GM12874 (cell line): ENCODE measurements at regions not wholly inside any gene's neighbourhood (a gene's known extent, or its start where the extent isn't known, plus 50 kb on each side); places are given as distances from the start of the nearest gene placed in this dataset.

Experiments used
- TF ChIP-seq, protein P1 (sequence below): IDR thresholded peaks from 2 replicates; pipeline ENCODE4 v1.5.1; 2011; ENCODE audit warnings: low read depth, mild to moderate bottlenecking, control low read depth, low read length, moderate library complexity; ENCODE audit not compliant: insufficient read depth

DNA sequence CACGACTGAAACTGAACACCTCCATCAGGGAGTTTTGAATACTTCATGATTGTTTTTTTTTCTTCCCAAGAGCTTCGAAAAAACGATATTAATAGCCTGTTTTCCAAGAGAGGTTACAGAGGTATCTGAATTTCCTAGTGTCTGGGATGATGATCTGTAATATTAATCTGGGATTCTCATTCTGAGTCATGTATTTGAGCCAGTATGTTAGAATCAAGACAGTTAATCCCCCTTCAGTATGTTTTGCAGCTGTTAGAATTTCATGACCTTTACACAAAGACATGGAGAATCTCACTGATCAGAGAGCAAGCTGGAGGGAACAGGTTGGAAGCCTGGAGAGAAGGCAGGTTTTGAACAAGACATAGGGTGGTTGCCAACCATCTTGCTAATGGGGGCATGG lies 234.5 kb upstream of the GAP43 start:
- TF ChIP-seq, protein P1, sequence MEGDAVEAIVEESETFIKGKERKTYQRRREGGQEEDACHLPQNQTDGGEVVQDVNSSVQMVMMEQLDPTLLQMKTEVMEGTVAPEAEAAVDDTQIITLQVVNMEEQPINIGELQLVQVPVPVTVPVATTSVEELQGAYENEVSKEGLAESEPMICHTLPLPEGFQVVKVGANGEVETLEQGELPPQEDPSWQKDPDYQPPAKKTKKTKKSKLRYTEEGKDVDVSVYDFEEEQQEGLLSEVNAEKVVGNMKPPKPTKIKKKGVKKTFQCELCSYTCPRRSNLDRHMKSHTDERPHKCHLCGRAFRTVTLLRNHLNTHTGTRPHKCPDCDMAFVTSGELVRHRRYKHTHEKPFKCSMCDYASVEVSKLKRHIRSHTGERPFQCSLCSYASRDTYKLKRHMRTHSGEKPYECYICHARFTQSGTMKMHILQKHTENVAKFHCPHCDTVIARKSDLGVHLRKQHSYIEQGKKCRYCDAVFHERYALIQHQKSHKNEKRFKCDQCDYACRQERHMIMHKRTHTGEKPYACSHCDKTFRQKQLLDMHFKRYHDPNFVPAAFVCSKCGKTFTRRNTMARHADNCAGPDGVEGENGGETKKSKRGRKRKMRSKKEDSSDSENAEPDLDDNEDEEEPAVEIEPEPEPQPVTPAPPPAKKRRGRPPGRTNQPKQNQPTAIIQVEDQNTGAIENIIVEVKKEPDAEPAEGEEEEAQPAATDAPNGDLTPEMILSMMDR = no peak

DNA sequence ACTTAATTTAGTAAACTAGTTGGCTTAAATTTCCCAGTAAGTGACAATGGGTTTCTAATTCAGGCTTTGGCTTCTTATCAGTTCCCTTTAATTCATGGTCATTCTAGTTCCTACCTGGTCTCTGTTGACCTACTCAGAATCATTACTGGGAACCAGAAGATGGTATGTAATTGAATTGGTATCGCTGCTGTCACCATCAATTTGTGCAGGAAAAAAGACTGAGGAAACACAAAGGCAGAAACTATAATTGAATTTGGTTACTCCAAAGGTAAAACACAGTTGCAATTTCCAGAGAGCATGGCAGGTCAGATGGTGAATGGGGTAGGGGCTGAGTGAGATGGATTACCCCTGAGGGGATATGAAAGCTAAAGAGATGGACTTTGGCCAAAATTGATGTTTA lies 226.5 kb upstream of the GAP43 start:
- TF ChIP-seq, protein P1 = no peak

DNA sequence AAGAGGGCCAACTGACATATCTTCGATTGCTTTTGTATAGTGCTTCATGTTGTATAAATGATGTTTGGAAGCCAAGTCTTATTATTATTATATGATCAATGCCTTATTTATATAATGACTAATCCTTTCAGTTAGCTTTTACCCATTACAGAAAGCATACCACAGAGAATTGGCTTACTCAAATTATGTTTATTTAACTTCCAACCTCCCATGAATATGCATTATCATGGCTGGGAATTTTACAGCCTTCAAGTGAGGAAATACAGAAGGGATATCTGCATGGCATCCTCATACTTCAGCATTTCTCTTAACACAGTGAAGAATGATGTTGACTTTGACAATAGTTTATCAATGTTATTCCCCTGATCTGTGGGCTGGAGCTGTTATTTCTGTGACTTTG lies 225.9 kb upstream of the GAP43 start:
- TF ChIP-seq, protein P1 = no peak

DNA sequence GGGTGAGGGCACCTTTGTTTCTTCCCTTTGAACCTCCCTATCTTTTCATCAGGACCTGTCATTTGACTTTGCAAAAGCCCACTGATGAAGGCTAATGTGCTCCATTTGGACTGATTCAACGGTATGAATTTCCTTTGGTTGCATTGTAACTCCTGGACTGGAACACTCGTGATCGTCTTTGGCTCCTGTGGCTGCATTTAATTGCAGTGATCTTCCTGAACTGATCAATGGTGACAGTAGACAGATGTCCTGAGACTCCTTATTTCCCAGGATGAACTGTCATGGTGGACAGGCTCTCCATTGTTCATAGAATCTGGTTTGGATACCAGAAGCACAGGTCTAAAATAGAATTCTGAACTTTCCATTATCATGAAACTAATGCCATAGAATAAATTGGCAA lies 224.8 kb upstream of the GAP43 start:
- TF ChIP-seq, protein P1 = no peak

DNA sequence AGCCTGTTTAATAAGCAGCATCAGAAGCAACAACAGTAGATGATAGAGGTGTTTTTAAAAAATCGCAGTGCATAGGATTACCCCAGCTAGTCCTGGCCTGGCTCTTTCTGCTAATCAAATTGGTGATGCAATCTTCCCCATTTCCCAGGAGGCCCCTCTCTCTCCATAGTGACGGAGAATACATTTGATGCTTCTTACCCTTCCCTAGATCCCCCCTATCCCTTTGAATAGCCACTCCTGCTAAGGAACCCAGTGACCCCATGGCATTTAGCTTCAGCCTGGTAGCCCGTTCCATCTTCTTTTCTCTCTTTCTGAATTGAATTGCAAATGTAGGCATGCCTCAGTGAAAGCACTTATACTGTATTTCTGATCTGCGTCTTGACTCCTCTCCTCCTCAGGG lies 223.6 kb upstream of the GAP43 start:
- TF ChIP-seq, protein P1 = no peak

DNA sequence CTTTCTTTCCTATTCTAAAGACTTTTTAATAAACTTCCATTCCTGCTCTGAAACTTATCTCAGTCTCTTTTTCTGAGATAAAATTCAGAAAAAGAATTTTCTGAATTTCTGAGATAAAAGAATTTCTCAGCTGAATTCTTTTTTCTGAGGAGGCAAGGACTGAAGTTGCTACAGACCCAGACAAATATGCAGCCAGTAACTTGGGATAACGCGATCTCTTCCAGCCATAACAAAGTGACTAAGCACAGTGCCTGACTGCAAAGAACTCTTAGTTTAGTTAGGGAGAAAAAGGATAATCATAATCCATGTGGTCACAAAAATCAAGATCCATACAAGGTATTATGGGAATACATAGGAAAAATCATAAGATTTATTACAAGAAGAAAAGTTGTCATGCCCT lies 222.0 kb upstream of the GAP43 start:
- TF ChIP-seq, protein P1 = no peak

DNA sequence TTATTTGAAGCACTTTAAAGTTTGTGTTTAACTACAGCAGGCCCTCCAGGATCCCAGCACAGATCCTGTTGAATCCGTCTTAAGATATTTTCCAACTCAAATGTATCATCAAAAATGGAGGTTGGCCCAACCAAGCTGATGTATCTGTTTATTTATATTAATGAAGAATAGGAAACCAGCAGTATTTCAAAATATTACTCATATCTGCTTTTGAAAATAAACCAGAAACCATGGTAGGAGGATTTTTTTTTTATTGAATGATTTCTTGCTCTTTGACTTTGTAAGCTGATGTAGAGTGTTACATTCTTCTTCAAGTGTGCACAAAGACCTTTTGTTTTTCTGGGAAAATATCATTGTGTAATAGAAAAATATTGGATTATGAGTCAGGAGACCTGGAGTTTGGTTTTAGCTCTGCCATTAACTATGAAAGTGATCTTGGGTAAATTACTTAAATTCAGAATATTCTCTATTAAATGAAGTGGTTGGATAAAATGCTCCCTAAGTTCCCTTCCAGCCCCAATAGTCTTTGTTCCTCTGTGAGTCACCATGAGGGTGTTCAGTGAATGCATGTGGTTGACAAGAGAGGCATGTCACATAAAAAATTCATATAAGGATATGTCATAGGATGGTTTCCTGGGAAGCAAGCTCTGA lies 221.3 kb upstream of the GAP43 start:
- TF ChIP-seq, protein P1 = no peak
